ENCODE measurements at regions not wholly inside any gene's neighbourhood (a gene's known extent, or its start where the extent isn't known, plus 50 kb on each side); places are given as distances from the start of the nearest gene placed in this dataset.

- TF ChIP-seq POLR2A (IDR thresholded peaks at IDR 0.05) = no peak
- TF ChIP-seq, protein P1, sequence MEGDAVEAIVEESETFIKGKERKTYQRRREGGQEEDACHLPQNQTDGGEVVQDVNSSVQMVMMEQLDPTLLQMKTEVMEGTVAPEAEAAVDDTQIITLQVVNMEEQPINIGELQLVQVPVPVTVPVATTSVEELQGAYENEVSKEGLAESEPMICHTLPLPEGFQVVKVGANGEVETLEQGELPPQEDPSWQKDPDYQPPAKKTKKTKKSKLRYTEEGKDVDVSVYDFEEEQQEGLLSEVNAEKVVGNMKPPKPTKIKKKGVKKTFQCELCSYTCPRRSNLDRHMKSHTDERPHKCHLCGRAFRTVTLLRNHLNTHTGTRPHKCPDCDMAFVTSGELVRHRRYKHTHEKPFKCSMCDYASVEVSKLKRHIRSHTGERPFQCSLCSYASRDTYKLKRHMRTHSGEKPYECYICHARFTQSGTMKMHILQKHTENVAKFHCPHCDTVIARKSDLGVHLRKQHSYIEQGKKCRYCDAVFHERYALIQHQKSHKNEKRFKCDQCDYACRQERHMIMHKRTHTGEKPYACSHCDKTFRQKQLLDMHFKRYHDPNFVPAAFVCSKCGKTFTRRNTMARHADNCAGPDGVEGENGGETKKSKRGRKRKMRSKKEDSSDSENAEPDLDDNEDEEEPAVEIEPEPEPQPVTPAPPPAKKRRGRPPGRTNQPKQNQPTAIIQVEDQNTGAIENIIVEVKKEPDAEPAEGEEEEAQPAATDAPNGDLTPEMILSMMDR (IDR thresholded peaks at IDR 0.05) = no peak
These were observed 114.6 kb upstream of the ADGRL3 start for GRCh38 chr4:61085534-61085933.

Data from heart left ventricle (tissue), 13 donors.